ENCODE measurements at regions not wholly inside any gene's neighbourhood (a gene's known extent, or its start where the extent isn't known, plus 50 kb on each side); places are given as distances from the start of the nearest gene placed in this dataset.
A peak's percentile ranks its signal among the peaks of the same experiment; 100 is the strongest.

DNA sequence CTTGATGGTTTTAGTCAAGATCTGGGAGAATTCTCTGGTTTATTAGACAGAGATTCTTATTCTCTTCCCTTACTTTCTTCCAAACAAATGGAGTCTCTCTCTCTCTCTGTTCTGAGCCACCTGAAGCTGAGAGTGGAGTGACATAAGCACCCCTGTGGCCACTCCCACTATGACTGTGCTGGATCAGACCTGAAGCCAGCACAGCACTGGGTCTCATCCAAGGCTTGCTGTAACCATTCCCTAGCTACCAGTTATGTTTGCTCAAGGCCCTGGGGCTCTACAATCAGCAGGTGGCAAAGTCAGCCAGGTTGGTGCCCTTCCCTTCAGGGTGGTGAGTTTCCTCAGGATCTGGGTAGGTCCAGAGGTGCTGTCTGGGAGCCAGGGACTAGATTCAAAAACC lies 568.5 kb downstream of the AACS start:
- no peaks in the 10 kb centered on the region for H3K4me1 ChIP-seq
- no peak for DNase-seq (ENCODE audit: low spot score in 2 of 2)
- no peaks in the 10 kb centered on the region for H3K36me3 ChIP-seq (replicated peaks)
- no peaks in the 10 kb centered on the region for H3K9me3 ChIP-seq
- H3K4me3 ChIP-seq, result no peak overlapping the region
- in situ Hi-C loops (cut with MboI; ENCODE audit: low sequenced_read_pairs), result no loop called here
- no peaks in the 10 kb centered on the region for H3K27me3 ChIP-seq (ENCODE audit: low read depth)

DNA sequence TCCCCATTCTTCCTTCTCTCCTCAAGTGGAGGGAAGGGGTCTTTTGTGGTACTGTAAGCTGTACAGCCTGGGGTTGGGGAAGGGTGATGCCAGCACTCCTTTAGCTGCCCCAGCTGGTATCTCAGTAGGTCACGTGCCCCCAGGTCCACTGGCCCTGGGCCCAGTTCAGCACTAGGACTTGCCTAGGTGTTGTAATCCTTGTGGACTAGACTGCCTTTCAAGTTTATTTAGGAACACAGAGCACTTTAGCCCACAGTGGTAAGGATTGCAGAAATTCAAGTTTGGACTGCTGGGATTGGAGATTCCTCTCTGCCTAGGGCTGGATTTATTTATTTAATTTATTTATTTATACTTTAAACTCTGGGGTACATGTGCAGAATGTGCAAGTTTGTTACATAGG lies 569.6 kb downstream of the AACS start:
- DNase-seq (ENCODE audit: low spot score in 2 of 2), result no peak
- in situ Hi-C loops (cut with MboI; ENCODE audit: low sequenced_read_pairs), result no loop called here
- H3K4me1 ChIP-seq, result no peaks in the 10 kb centered on the region
- H3K4me3 ChIP-seq, result no peak overlapping the region
- H3K9me3 ChIP-seq, result no peaks in the 10 kb centered on the region
- no peaks in the 10 kb centered on the region for H3K27me3 ChIP-seq (ENCODE audit: low read depth)
- no peaks in the 10 kb centered on the region for H3K36me3 ChIP-seq (replicated peaks)

DNA sequence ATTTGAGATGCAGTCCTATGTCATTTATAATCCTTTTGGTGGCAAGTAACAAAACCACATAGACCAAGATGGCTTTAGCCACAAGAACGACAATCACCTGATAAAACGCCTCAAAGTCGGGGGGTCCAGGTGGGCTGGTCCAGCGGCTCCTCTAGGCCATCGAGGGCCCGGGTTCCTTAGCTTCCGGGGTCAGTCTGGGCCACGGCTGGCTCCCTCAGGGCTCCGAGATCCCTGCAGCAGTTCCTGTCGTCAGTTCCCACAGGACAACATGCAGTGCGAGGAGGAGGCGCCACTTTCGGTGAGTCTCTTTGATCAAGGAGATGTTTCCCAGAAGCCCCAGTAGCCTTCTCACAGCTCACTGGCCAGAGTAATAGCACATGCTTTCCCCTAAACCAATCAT lies 574.6 kb downstream of the AACS start:
- no peaks in the 10 kb centered on the region for H3K9me3 ChIP-seq
- H3K36me3 ChIP-seq (replicated peaks), result no peaks in the 10 kb centered on the region
- H3K4me3 ChIP-seq, result no peak overlapping the region
- in situ Hi-C loops (cut with MboI; ENCODE audit: low sequenced_read_pairs), result no loop called here
- H3K4me1 ChIP-seq, result no peaks in the 10 kb centered on the region
- no peaks in the 10 kb centered on the region for H3K27me3 ChIP-seq (ENCODE audit: low read depth)
- DNase-seq (ENCODE audit: low spot score in 2 of 2), result no peak

DNA sequence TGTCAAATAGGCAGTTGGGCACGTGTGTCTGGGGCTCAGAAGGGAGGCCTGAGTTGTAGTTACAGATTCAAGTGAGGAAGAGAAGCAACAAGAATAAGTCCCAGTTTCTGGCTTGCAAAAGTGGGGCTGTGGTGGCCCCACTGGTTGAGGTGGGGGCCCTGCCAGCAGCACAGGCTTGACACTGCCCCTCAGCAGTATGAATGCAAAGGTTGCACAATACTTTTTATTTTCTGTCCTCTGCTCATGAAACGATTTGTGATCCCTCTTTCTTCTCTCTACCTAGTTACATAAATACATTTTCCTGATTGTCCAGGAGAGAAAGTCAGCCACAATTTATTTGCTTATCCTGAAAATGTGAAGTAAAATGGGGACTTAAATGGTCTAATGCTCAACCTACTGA lies 577.8 kb downstream of the AACS start:
- Histone ChIP-seq H3K27me3 (ENCODE audit: low read depth) (no peaks in the 10 kb centered on the region), H3K36me3 (replicated peaks) (no peaks in the 10 kb centered on the region), H3K9me3 (no peaks in the 10 kb centered on the region), H3K4me1 (no peaks in the 10 kb centered on the region), H3K4me3 (no peak overlapping the region)
- in situ Hi-C loops (cut with MboI; ENCODE audit: low sequenced_read_pairs), result no loop called here
- no peak for DNase-seq (ENCODE audit: low spot score in 2 of 2)

DNA sequence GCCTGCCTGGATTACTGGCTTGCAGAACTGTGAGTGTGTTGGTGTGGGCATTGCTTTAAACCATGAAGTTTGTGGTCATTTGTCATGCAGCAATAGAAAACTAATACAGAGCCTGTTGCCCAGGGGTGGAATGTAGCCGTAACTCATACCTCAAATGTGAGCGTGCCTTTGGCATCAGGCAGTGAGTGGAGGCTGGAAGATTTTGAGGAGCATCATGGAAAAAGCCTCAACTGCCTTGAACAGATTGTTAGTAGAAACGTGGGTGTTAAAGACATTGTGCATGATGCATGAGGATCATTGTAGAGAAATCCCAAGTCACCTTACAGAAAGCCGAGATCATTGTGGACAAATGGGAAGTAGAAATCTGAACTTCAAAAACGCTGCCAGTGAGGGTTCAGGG lies 580.5 kb downstream of the AACS start:
- H3K4me3 ChIP-seq, result no peak overlapping the region
- in situ Hi-C loops (cut with MboI; ENCODE audit: low sequenced_read_pairs), result no loop called here
- H3K27me3 ChIP-seq (ENCODE audit: low read depth), result no peaks in the 10 kb centered on the region
- no peaks in the 10 kb centered on the region for H3K4me1 ChIP-seq
- no peak for DNase-seq (ENCODE audit: low spot score in 2 of 2)
- H3K36me3 ChIP-seq (replicated peaks), result no peaks in the 10 kb centered on the region
- no peaks in the 10 kb centered on the region for H3K9me3 ChIP-seq

DNA sequence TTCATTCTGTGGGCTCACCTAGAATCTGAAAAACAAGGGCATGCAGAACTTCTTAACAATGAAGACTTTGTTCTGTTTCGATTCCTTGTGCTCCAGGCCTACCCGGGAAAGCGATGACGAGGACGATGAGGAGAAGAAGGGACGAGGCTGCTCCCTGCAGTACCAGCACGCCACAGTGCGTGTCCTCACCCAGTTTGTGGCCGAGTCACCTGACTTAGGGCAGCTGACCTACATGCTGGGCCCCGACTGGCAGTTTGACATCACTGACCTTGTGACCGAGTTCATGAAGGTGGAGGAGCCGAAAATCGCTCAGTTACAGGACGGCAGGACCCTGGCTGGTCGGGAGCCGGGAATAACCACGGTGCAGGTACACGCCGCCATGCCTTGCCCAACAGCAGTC lies 585.4 kb downstream of the AACS start:
- H3K27me3 ChIP-seq (ENCODE audit: low read depth), result no peaks in the 10 kb centered on the region
- in situ Hi-C loops (cut with MboI; ENCODE audit: low sequenced_read_pairs), result no loop called here
- H3K4me3 ChIP-seq, result no peak overlapping the region
- no peaks in the 10 kb centered on the region for H3K36me3 ChIP-seq (replicated peaks)
- DNase-seq (ENCODE audit: low spot score in 2 of 2), result no peak
- no peaks in the 10 kb centered on the region for H3K4me1 ChIP-seq
- H3K9me3 ChIP-seq, result no peaks in the 10 kb centered on the region

DNA sequence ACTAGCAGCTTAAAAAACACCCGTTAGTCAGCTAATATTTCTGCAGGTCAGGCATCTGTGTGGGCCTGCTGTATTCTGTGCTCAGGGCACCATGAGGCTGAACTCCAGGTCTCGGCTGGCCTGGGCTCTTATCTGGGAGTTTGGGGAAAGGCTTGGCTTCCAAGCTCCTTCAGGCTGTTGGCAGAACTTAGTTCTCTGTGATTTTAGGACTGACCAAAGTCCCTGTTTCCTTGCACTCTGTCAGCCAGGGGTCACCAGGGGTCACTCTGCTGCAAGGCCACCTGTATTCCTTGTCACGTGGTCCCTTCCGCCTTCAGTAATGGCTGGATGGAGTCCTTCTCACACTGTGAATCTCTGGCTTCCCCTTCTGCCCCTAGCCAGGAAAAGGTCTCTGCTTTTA lies 586.4 kb downstream of the AACS start:
- H3K4me3 ChIP-seq, result no peak overlapping the region
- H3K9me3 ChIP-seq, result no peaks in the 10 kb centered on the region
- H3K36me3 ChIP-seq (replicated peaks), result no peaks in the 10 kb centered on the region
- in situ Hi-C loops (cut with MboI; ENCODE audit: low sequenced_read_pairs), result no loop called here
- H3K4me1 ChIP-seq, result no peaks in the 10 kb centered on the region
- H3K27me3 ChIP-seq (ENCODE audit: low read depth), result no peaks in the 10 kb centered on the region
- no peak for DNase-seq (ENCODE audit: low spot score in 2 of 2)

GRCh38 chr12:125652681-125653080 lies 587.4 kb downstream of the AACS start:
- no peaks in the 10 kb centered on the region for H3K9me3 ChIP-seq
- no peaks in the 10 kb centered on the region for H3K27me3 ChIP-seq (ENCODE audit: low read depth)
- in situ Hi-C loops (cut with MboI; ENCODE audit: low sequenced_read_pairs), result no loop called here
- H3K4me3 ChIP-seq, result no peak overlapping the region
- no peaks in the 10 kb centered on the region for H3K4me1 ChIP-seq
- no peak for DNase-seq (ENCODE audit: low spot score in 2 of 2)
- H3K36me3 ChIP-seq (replicated peaks), result no peaks in the 10 kb centered on the region

DNA sequence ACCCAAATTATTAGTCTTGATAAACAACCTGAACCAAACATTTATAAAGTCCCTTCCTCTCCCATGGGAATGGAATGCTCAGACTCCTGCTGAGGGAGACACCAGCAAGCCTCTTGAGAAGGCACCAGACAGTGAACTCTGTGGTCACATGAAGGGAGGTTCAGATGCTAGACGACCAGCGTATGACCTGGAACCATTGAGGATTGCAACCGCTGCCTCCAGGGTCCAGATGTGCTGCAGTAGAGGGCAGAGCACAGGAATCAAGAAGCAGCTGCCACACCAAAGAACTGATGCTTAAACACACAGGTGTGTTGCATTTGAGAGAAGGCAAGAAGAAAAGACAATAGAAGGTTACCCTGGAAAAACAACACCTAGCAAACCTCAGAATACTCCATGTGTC lies 592.4 kb downstream of the AACS start:
- Histone ChIP-seq H3K4me1 (no peaks in the 10 kb centered on the region), H3K36me3 (replicated peaks) (no peaks in the 10 kb centered on the region), H3K9me3 (no peaks in the 10 kb centered on the region), H3K27me3 (ENCODE audit: low read depth) (no peaks in the 10 kb centered on the region), H3K4me3 (no peak overlapping the region)
- in situ Hi-C loops (cut with MboI; ENCODE audit: low sequenced_read_pairs), result no loop called here
- DNase-seq (ENCODE audit: low spot score in 2 of 2), result no peak

- Histone ChIP-seq H3K27me3 (ENCODE audit: low read depth) (no peaks in the 10 kb centered on the region), H3K36me3 (replicated peaks) (no peaks in the 10 kb centered on the region), H3K4me1 (no peaks in the 10 kb centered on the region), H3K4me3 (no peak overlapping the region), H3K9me3 (no peaks in the 10 kb centered on the region)
- DNase-seq (ENCODE audit: low spot score in 2 of 2), result no peak
- in situ Hi-C loops (cut with MboI; ENCODE audit: low sequenced_read_pairs), result no loop called here
These were observed 609.5 kb downstream of the AACS start for GRCh38 chr12:125674554-125675338.

DNA sequence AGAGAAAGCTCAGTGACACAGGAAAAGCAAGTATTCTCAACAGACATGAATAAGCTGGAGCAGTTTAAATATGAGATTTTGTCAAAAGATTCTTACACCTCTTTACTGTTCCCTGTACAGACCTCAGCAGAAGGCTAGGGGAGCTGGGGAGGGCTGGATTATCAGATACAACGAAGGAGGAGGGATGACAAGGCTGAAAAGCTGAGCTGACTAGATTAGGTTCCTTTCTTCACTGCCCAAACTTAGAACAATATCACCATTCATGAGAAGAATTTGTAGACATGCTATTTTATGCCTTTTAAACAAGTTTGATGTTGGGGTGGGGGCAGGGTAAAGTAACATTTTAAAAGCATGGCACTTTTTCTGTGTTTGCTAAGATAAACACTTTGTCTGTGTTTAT lies 611.1 kb downstream of the AACS start:
- Histone ChIP-seq H3K4me1 (no peaks in the 10 kb centered on the region), H3K4me3 (no peak overlapping the region), H3K9me3 (no peaks in the 10 kb centered on the region), H3K36me3 (replicated peaks) (no peaks in the 10 kb centered on the region), H3K27me3 (ENCODE audit: low read depth) (no peaks in the 10 kb centered on the region)
- DNase-seq (ENCODE audit: low spot score in 2 of 2), result no peak
- in situ Hi-C loops (cut with MboI; ENCODE audit: low sequenced_read_pairs), result no loop called here

- DNase-seq (ENCODE audit: low spot score in 2 of 2), result no peak
- H3K36me3 ChIP-seq (replicated peaks), result no peaks in the 10 kb centered on the region
- in situ Hi-C loops (cut with MboI; ENCODE audit: low sequenced_read_pairs), result no loop called here
- H3K4me1 ChIP-seq, result no peaks in the 10 kb centered on the region
- H3K9me3 ChIP-seq, result no peaks in the 10 kb centered on the region
- no peaks in the 10 kb centered on the region for H3K27me3 ChIP-seq (ENCODE audit: low read depth)
- H3K4me3 ChIP-seq, result no peak overlapping the region
These were observed 612.6 kb downstream of the AACS start for GRCh38 chr12:125677829-125678228.

DNA sequence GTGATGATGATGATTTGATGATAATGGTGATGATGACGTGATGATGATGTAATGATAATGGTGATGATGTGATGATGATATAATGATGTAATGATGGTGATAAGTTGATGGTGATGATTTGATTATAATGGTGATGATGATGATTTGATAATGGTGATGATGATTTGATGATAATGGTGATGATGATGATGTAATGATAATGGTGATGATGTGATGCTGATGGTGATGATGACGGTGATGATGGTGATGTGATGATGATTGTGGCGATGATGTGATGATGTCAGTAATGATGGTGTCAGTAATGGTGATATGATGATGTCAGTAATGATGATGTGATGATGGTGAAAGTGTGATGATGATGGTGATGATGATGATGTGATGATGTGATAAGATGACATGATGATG lies 613.4 kb downstream of the AACS start:
- no peaks in the 10 kb centered on the region for H3K27me3 ChIP-seq (ENCODE audit: low read depth)
- no peaks in the 10 kb centered on the region for H3K9me3 ChIP-seq
- no peaks in the 10 kb centered on the region for H3K4me1 ChIP-seq
- DNase-seq (ENCODE audit: low spot score in 2 of 2), result no peak
- H3K36me3 ChIP-seq (replicated peaks), result no peaks in the 10 kb centered on the region
- no peak overlapping the region for H3K4me3 ChIP-seq
- in situ Hi-C loops (cut with MboI; ENCODE audit: low sequenced_read_pairs), result no loop called here

DNA sequence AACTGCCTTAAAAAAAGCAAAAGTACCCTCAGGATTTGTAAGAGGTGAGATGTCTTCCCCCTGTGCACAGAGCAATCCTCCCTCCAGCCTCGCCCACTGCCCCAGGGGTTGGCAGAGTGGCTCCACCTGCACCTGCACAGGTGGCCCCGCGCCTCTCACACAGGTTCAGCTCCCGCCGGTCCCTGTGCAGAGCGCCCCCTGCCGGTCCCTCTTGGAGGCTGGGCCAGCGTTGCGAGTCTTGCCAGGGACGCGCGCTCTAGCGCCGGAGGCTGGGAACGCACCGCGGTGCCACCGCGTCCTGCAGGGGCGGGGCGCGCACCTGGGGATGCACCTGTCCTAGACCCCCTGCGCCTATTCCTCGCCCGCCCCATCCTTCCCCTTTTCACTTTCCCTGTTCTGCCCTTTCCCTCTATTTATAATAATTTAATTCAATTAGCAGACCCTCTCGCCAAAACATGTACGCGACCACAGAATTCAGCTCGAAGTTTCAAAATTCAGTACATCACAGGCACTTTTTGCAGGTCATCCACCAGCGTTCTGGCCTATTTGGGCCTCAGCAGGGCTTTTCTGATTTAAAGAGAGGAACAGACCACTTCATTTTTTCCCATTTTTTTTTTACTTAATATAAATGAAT lies 618.6 kb downstream of the AACS start:
- DNase-seq (ENCODE audit: low spot score in 2 of 2), result peak; percentile 16 to 82
- no peaks in the 10 kb centered on the region for H3K27me3 ChIP-seq (ENCODE audit: low read depth)
- no peak overlapping the region for H3K4me3 ChIP-seq
- in situ Hi-C loops (cut with MboI; ENCODE audit: low sequenced_read_pairs), result no loop called here
- no peaks in the 10 kb centered on the region for H3K4me1 ChIP-seq
- H3K36me3 ChIP-seq (replicated peaks), result no peaks in the 10 kb centered on the region
- no peaks in the 10 kb centered on the region for H3K9me3 ChIP-seq

Measured in HAP-1 (cell line).